ENCODE measurements at regions not wholly inside any gene's neighbourhood (a gene's known extent, or its start where the extent isn't known, plus 50 kb on each side); places are given as distances from the start of the nearest gene placed in this dataset.

- TF ChIP-seq ZBTB11 (CRISPR knock-in tag; IDR thresholded peaks at IDR 0.05) (no peak), SREBF2 (IDR thresholded peaks at IDR 0.05; ENCODE audit: low read length) (no peak), RAD21 (IDR thresholded peaks at IDR 0.05; ENCODE audit: insufficient read depth, low read depth, low read length) (no peak), RELB (IDR thresholded peaks at IDR 0.05; ENCODE audit: low read depth) (peak; percentile 82), DPF2 (IDR thresholded peaks at IDR 0.05) (peak; percentile 65; the same call in 1 of the 2 replicates), ATF2 (IDR thresholded peaks at IDR 0.05; ENCODE audit: low read length) (peak; percentile 58), KAT2A (conservative IDR thresholded peaks at IDR 0.05; ENCODE audit: control insufficient read depth, low read depth, low read length) (no peak), MYB (IDR thresholded peaks at IDR 0.05; ENCODE audit: borderline replicate concordance, low read depth, low read length) (no peak), MXI1 (IDR thresholded peaks at IDR 0.05; ENCODE audit: low read depth, low read length) (peak; percentile 35; the same call in 1 of the 2 replicates), MEF2A (IDR thresholded peaks at IDR 0.05; ENCODE audit: insufficient read depth, low read depth, low read length) (no peak), RBBP5 (conservative IDR thresholded peaks at IDR 0.05) (no peak), JUND (IDR thresholded peaks at IDR 0.05; ENCODE audit: low read depth, low read length) (no peak), CTCF (IDR thresholded peaks at IDR 0.05 in 2 of 3, conservative IDR thresholded peaks at IDR 0.05 in 1 of 3; ENCODE audit: control insufficient read depth in 2 of 3, extremely low read depth in 1 of 3, insufficient read depth in 1 of 3, low read depth in 3 of 3, low read length in 3 of 3) (no peak), CREM (IDR thresholded peaks at IDR 0.05; ENCODE audit: low read depth) (no peak), ATF3 (IDR thresholded peaks at IDR 0.05; ENCODE audit: borderline replicate concordance, extremely low read depth, low read depth, low read length) (no peak), BCL3 (IDR thresholded peaks at IDR 0.05; ENCODE audit: borderline replicate concordance, insufficient read depth, low read depth, low read length, poor library complexity, severe bottlenecking) (no peak), BRCA1 (IDR thresholded peaks at IDR 0.05; ENCODE audit: low read depth, low read length) (no peak), BCL11A (IDR thresholded peaks at IDR 0.05; ENCODE audit: low read depth, low read length) (peak; percentile 63), PKNOX1 (IDR thresholded peaks at IDR 0.05) (peak; percentile 77)
Measured at GRCh38 chr10:88138319-88138848, 275.0 kb downstream of the PTEN start (continued).

Data from GM12878 (cell line).